ENCODE measurements at regions not wholly inside any gene's neighbourhood (a gene's known extent, or its start where the extent isn't known, plus 50 kb on each side); places are given as distances from the start of the nearest gene placed in this dataset.
"Not testable (repeated sequence)": the region's sequence is repeated elsewhere in the genome, so short reads cannot be mapped to it uniquely, and the experiment has no call there.

GRCh38 chr1:38787041-38787440 is 72.5 kb downstream of the RRAGC start:
- no peak for DNase-seq (ENCODE audit: low read depth)

DNA sequence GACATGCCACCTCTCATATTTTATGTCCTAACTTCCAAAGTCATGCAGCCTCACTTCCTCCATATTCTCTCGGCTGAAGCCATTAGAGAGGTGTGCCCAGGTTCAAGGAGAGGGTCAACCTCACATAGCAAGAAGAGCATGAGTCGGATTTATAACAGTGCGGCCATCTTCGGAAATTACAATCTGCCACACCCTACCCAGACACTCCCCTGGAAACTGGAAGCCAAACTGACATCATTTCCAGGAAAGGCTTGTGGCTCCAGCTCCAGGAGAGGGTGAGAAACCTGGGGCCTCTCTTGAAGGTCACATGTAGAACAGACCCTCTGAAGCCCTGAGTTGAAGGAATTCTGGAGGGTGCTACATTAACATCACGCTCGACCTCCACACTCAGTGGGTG is 73.5 kb downstream of the RRAGC start:
- DNase-seq (ENCODE audit: low read depth), result no peak

DNA sequence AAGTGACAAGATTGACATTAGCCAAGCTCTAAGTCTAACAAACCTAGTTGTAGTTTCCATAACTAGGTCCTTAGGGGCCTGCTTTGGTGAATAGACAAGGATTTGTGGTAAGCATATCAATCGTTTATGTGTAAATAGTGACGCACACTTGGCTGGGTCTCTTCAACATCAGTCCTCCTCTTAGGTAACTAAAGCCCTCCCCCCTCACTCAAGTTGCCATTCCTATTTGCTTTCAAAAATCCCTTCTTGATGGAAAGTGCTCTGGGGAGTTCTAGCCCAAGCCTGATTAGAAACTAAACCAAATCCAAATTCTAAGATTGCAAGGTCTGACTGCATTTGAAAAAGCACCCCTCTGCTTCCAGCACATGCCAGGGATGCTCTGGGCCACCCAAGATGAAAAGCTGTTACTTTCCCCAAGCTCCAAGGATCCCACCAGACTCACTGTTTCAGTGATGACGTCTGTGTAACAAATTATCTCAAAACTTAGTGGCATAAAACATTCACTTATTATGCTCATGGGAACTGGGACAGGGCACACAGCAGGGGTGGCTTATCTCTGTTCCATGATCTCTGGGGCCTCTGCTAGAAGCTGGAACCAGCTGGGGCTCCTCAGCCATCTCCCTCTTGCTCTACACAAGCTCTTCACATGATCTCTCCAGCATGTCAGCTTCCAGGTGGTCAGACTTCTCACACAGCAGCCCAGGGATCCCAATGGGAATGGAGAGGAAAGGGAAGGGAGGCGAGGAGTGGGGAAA is 74.1 kb downstream of the RRAGC start:
- DNase-seq (ENCODE audit: low read depth), result no peak

- no peak for DNase-seq (ENCODE audit: low read depth)
These were observed 74.9 kb downstream of the RRAGC start for GRCh38 chr1:38784452-38785284.

- DNase-seq (ENCODE audit: low read depth), result no peak
These were observed 75.8 kb downstream of the RRAGC start for GRCh38 chr1:38783640-38784229.

DNA sequence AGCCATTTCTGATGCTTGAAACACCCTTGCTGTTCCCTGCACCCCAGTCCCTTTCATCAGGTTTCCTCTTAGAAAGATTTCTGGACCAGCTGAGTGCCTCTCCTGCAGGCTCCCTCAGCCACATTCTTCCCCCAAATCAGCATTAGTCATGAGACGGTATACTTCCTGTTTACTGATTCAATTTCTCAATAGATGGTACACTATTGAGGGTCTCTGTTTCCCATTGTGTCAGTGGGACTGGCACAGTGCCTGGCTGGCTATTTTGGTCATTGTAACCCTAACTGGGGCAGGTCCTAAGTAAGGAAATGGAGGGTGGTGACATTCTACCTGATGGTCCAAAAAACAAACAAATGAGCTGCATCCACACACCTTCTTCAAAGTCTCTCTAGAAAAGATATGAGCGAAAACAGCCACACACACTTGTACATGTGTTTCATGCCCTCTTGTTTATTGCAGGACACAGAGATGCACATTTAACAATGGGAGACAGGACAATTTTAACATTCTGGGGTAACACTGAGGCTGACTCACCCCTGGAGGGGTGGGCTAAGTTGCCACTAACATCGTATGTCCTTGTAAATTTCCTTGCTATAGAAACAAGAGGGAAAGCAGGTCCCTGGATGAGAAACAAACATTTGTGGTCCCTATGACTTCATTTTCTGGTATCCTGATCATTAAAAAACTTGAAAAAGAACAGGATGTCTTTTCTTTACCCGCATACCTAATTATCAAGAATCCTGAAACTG is 77.5 kb downstream of the RRAGC start:
- DNase-seq (ENCODE audit: low read depth), result no peak

- DNase-seq (ENCODE audit: low read depth), result no peak
These were observed 79.4 kb downstream of the RRAGC start for GRCh38 chr1:38780133-38780532.

DNA sequence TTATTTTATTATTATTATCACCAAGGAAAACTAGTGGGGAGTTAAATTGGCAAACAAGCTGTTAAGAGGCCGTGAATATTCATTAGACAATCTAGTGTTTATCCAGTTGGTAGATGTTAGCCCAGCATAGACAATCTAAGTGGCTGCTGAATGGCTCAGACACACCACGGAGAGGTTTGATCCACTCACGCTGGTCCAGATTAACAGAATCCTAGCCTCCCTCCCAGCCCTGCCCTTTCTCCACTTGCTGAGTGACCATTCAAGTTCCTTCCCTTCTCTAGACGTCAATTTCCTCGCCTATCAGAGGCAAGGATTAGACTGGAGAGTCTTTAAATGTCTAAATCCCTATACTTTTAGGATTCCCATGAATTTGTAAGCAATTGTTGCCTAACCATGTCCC is 80.1 kb downstream of the RRAGC start:
- DNase-seq (ENCODE audit: low read depth), result no peak

DNA sequence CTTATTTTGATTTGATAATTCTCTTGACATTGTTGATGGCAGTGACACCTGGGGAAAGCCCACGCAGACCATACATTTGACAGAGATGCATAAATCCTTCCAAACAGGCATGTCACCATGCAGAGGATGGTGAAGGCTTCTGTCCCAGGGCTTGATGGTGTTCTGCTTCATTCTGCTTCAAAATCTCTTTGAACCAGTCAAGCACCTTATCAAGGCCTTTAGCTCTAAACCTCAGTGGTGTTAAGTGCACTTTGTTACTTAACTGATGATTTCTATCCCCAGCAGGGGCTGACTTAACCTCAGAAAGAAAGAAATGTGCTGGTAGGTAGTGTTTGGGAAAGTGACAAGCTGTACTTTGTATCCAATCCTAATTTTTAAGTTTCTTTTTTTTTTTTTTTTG is 81.1 kb downstream of the RRAGC start:
- no peak for DNase-seq (ENCODE audit: low read depth)

GRCh38 chr1:38778051-38778450 is 81.5 kb downstream of the RRAGC start:
- no peak for DNase-seq (ENCODE audit: low read depth)

DNA sequence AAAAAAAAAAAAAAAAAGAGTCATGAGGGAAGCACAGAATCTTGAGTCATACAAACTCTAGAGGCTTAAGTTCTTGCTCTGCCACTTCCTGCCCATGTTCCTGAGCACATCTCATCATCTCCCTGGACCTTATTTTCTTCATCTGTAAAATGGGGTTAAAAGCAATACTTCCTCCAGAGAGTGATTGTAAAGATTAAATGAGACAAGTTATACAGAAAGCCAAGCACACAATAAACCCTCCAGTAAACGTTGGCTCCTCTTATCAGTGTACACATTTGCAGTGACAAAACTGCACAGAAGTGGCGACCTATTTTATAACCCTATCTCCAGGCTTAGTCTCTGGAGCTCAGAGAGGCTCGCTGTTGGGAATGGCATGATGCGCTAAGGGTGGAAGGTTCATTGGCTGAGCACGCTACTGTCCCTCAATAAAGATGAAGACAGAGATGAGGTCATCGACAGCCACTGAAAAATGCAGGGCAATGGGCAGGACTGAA is 82.1 kb downstream of the RRAGC start:
- DNase-seq (ENCODE audit: low read depth), result no peak

DNA sequence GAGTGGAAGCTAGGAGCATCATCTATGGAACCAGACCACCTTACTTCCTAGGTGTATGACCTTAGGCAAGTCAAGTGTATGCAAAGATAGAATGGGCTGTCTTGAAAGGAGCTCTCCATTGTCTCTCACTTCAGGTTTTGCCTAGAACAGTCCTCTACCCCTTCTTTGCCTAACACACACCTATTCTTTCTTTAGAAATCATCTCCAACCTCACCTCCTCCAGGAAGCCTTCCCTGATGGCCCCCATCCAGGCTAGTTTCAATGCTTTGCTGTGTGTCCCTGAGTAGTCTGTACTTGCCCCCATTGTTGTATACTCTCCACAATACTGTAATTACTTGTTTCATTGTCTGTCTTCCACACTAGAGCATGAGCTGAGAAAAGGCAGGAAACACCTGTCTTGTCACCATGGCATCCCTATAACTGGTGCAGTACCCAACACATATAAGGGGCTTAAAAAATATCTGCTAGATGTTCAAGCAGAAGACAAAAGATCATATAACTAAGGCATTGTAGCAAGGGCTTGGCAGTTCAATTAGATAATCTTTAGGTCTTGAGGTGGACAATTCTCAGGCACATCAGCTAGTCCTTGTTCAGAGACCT is 83.0 kb downstream of the RRAGC start:
- no peak for DNase-seq (ENCODE audit: low read depth)

GRCh38 chr1:38775175-38775845 is 84.3 kb downstream of the RRAGC start:
- no peak for DNase-seq (ENCODE audit: low read depth)

- no peak for DNase-seq (ENCODE audit: low read depth)
These were observed 86.1 kb downstream of the RRAGC start for GRCh38 chr1:38773483-38773882.

- DNase-seq (ENCODE audit: low read depth), result no peak
These were observed 86.6 kb downstream of the RRAGC start for GRCh38 chr1:38772953-38773352.

- no peak for DNase-seq (ENCODE audit: low read depth)
These were observed 87.5 kb downstream of the RRAGC start for GRCh38 chr1:38772026-38772425.

- not testable (repeated sequence) for DNase-seq (ENCODE audit: low read depth)
These were observed 88.9 kb downstream of the RRAGC start for GRCh38 chr1:38770516-38771173.

DNA sequence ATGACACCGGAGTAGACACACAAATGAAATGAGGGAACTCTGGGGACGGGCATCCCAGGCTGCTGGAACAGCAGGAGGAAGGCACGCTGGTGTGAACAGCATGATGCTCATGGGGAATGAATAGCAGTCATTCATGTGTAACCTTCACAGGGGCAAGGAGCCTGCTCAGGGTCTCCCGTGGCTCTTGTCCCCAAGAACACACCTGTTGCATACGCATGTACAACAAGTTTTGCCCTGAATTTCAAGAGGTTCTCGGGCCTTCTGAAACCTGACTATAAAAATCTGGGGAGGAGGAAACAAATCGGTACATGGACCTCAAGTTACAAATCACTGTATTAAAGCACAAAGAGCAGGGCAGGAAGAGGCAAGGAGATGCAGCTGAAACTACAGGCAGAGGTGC is 93.4 kb downstream of the RRAGC start:
- no peak for DNase-seq (ENCODE audit: low read depth)

- no peak for DNase-seq (ENCODE audit: low read depth)
These were observed 96.5 kb downstream of the RRAGC start for GRCh38 chr1:38763121-38763520.

DNA sequence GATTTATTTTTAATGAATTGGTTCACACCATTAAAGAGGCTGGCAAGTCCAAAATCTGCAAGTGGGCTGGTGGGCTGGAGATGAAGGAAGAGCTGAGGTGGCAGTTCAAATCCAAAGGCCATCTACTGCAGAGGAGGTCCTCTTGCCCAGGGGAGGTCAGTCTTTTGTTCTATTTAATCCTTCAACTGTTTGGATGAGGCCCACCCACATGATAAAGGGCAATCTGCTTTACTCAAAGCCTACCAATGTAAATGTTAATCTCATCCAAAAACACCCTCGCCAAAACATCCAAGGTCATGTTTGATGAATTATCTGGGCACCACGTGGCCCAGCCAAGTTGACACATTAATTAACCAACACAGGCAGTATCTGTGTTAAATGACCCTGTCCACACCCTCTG is 99.0 kb downstream of the RRAGC start:
- DNase-seq (ENCODE audit: low read depth), result no peak

DNA sequence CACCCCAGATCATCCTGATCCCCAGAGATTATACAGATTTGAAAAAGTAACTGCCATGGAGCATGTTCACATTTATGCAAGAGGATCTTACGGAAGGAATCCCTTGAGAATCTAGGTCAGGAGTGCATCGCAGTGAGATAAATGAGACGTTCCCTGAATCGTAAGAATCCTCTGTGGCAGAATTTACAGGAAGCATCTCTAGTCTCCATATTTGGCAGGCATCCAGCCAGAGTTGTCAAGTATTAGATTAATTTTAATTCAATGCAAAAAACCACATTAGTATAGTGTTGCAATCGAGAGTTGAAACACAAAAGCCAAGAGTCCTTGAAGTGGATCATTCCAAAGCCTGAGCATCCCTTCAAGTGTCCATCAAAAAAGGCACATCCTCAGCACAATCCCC is 100.8 kb downstream of the RRAGC start:
- DNase-seq (ENCODE audit: low read depth), result no peak

Data from activated T-cell treated with anti-CD3 and anti-CD28 coated beads for 48 hours (primary cell).